Mucosa of descending colon (tissue), 3 donors: ENCODE measurements at regions not wholly inside any gene's neighbourhood (a gene's known extent, or its start where the extent isn't known, plus 50 kb on each side); places are given as distances from the start of the nearest gene placed in this dataset.
A peak's percentile ranks its signal among the peaks of the same experiment; 100 is the strongest.

Experiments
- ATAC-seq: fragments of 200-7000 bp; cut with Tn5 transposase; one replicate; pipeline ENCODE4 v1.9.1; 2020; ENCODE audit warnings: mild to moderate bottlenecking, moderate library complexity
- DNase-seq, 3 donors: peaks; one replicate each; pipeline ENCODE4 v3.0.0-alpha.2; 2020
- H3K36me3 ChIP-seq: fragments of 200-600 bp; one replicate; pipeline ENCODE4 v1.8.0; 2021; ENCODE audit warnings: low read depth, mild to moderate bottlenecking
- H3K4me1 ChIP-seq: fragments of 200-600 bp; one replicate; pipeline ENCODE4 v1.8.0; 2021; ENCODE audit warnings: low read depth, mild to moderate bottlenecking
- H3K4me3 ChIP-seq: fragments of 200-600 bp; one replicate; pipeline ENCODE4 v1.8.0; 2021; ENCODE audit warnings: mild to moderate bottlenecking
- H3K9me3 ChIP-seq: fragments of 200-600 bp; one replicate; pipeline ENCODE4 v1.8.0; 2021; ENCODE audit warnings: mild to moderate bottlenecking
- CTCF ChIP-seq: fragments of 200-600 bp; IDR thresholded peaks from one replicate; pipeline ENCODE4 v1.8.0; 2022; ENCODE audit warnings: antibody characterized with exemption, mild to moderate bottlenecking
- intact Hi-C, 2 donors: fragments of 100-400 bp; cut with DNase I in 1 of 2; cut with micrococcal nuclease in 1 of 2; formaldehyde crosslinking; loops; one replicate each; pipeline versions ENCODE4 v1.11.0 to v1.11.1; 2022; cut with DNase I, micrococcal nuclease
- donor health status: DM: no; HTN: no; CAD: no; lungs with moderate emphysema.
- donor health status: DM: no; HTN: no; CAD: no.
- donor health status: DM: no; HTN: yes; CAD: no.

GRCh38 chr2:156219491-156220100 is 112.9 kb downstream of the NR4A2 start:
- Histone ChIP-seq H3K9me3 (peaks cover 24% of the 10 kb centered on the region), H3K4me1 (no peaks in the 10 kb centered on the region), H3K4me3 (no peak overlapping the region), H3K36me3 (no peaks in the 10 kb centered on the region)
- no peak for TF ChIP-seq CTCF
- DNase-seq, result no peak
- intact Hi-C loops, result no loop called here
- no peak for ATAC-seq

GRCh38 chr2:156215656-156216055 is 116.9 kb downstream of the NR4A2 start:
- intact Hi-C loops, result no loop called here

GRCh38 chr2:156211318-156211717 is 121.2 kb downstream of the NR4A2 start:
- no peaks in the 10 kb centered on the region for H3K9me3 ChIP-seq
- no peak for ATAC-seq
- no peak for TF ChIP-seq CTCF
- H3K4me1 ChIP-seq, result no peaks in the 10 kb centered on the region
- intact Hi-C loops, result no loop called here
- DNase-seq, result no peak
- H3K4me3 ChIP-seq, result no peak overlapping the region
- no peaks in the 10 kb centered on the region for H3K36me3 ChIP-seq

More at GRCh38 chr2:156215656-156216055, 116.9 kb downstream of the NR4A2 start:
- no peaks in the 10 kb centered on the region for H3K9me3 ChIP-seq
- no peak for TF ChIP-seq CTCF
- DNase-seq (no peak), ATAC-seq (no peak)
- no peaks in the 10 kb centered on the region for H3K36me3 ChIP-seq
- H3K4me1 ChIP-seq, result no peaks in the 10 kb centered on the region
- no peak overlapping the region for H3K4me3 ChIP-seq

- ATAC-seq, result no peak
- Histone ChIP-seq H3K9me3 (no peaks in the 10 kb centered on the region), H3K4me3 (no peak overlapping the region), H3K4me1 (no peaks in the 10 kb centered on the region), H3K36me3 (no peaks in the 10 kb centered on the region)
- intact Hi-C loops, result no loop called here
- TF ChIP-seq CTCF, result no peak
- DNase-seq, result no peak
Observed at GRCh38 chr2:156206355-156206754, 126.2 kb downstream of the NR4A2 start.

GRCh38 chr2:156199588-156199987 is 132.9 kb downstream of the NR4A2 start:
- no peak overlapping the region for H3K4me3 ChIP-seq
- TF ChIP-seq CTCF, result no peak
- DNase-seq, result no peak
- intact Hi-C loops, result no loop called here
- no peaks in the 10 kb centered on the region for H3K36me3 ChIP-seq
- H3K4me1 ChIP-seq, result no peaks in the 10 kb centered on the region
- peak; percentile 40 for ATAC-seq
- no peaks in the 10 kb centered on the region for H3K9me3 ChIP-seq

- Histone ChIP-seq H3K36me3 (no peaks in the 10 kb centered on the region), H3K4me1 (peaks cover 4% of the 10 kb centered on the region), H3K4me3 (no peak overlapping the region), H3K9me3 (no peaks in the 10 kb centered on the region)
- intact Hi-C loops, result no loop called here
- TF ChIP-seq CTCF, result no peak
- ATAC-seq (no peak), DNase-seq (no peak)
Observed at GRCh38 chr2:156196031-156196430, 136.5 kb downstream of the NR4A2 start.
